ENCODE measurements at regions not wholly inside any gene's neighbourhood (a gene's known extent, or its start where the extent isn't known, plus 50 kb on each side); places are given as distances from the start of the nearest gene placed in this dataset.

DNA sequence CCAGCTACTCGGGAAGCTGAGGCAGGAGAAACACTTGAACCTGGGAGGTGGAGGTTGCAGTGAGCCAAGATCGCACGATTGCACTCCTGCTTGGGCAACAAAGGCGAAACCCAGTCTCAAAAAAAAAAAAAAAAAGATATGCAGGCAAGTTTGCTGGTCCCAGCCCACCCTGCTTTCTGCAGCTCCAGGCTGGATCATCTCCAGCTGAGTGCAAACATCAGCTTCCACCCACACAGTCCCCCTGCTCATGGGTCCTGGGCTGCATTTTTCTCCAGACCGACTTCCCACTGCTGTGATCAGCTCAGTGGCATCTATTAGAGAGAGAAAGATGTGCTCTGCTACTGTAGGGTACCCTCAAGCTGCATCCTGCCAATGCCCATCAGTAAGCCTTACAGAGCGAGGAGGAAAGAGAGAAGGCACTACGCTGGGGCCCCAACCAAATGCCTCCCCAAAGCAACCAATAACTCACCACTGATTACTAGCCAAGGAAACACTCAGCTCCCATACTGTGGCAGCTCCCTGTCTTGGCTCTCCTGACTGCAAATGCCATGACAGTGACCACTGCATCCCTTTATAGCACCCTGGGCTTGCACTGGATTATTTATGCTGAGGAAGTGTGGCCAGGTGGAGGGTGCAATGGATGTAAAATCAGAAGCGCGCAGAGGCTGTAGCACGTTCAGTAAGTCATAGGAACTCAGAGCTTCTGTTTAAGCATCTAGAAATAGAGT lies 170.9 kb upstream of the ZNF507 start:
- H3K27me3 ChIP-seq (replicated peaks; ENCODE audit: control insufficient read depth, insufficient read depth, low read length) = no peaks in the 10 kb centered on the region
- no peak for DNase-seq (ENCODE audit: extremely low read depth, insufficient read length)
- no peak for TF ChIP-seq CTCF (IDR thresholded peaks at IDR 0.05; ENCODE audit: insufficient read depth, low read length, poor library complexity, severe bottlenecking)
- no peaks in the 10 kb centered on the region for H3K36me3 ChIP-seq (ENCODE audit: control insufficient read depth, insufficient read depth, low read length)
- no peak overlapping the region for H3K4me3 ChIP-seq (replicated peaks; ENCODE audit: low read depth, low read length)

- TF ChIP-seq CTCF (IDR thresholded peaks at IDR 0.05; ENCODE audit: insufficient read depth, low read length, poor library complexity, severe bottlenecking) = no peak
- DNase-seq (ENCODE audit: extremely low read depth, insufficient read length) = no peak
- no peak overlapping the region for H3K4me3 ChIP-seq (replicated peaks; ENCODE audit: low read depth, low read length)
Observed at GRCh38 chr19:32176591-32176990, 168.8 kb upstream of the ZNF507 start.

DNA sequence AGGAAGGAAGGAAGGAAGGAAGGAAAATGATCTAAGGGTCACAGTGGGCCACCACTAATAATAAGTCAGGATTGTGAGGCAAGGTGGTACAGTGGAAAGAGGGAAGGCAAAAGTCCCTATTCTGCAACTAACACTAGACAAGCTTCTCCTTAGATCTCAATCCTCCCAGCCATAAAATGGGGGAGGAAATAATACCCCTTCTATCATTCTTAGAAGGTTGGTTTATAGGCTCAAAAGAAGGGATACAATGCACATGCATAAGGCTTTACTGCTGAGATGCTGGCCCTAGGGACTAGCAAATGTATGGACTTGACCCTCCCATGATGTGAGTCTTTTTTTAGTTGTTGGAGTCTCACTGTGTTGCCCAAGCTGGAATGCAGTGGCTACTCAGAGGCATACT lies 167.7 kb upstream of the ZNF507 start:
- no peak for TF ChIP-seq CTCF (IDR thresholded peaks at IDR 0.05; ENCODE audit: insufficient read depth, low read length, poor library complexity, severe bottlenecking)
- H3K36me3 ChIP-seq (ENCODE audit: control insufficient read depth, insufficient read depth, low read length) = no peaks in the 10 kb centered on the region
- H3K4me3 ChIP-seq (replicated peaks; ENCODE audit: low read depth, low read length) = no peak overlapping the region
- no peaks in the 10 kb centered on the region for H3K27me3 ChIP-seq (replicated peaks; ENCODE audit: control insufficient read depth, insufficient read depth, low read length)
- no peak for DNase-seq (ENCODE audit: extremely low read depth, insufficient read length)

More at GRCh38 chr19:32176591-32176990, 168.8 kb upstream of the ZNF507 start:
- H3K27me3 ChIP-seq (replicated peaks; ENCODE audit: control insufficient read depth, insufficient read depth, low read length) = no peaks in the 10 kb centered on the region
- H3K36me3 ChIP-seq (ENCODE audit: control insufficient read depth, insufficient read depth, low read length) = no peaks in the 10 kb centered on the region

GRCh38 chr19:32178401-32178800 lies 167.0 kb upstream of the ZNF507 start:
- no peaks in the 10 kb centered on the region for H3K27me3 ChIP-seq (replicated peaks; ENCODE audit: control insufficient read depth, insufficient read depth, low read length)
- no peaks in the 10 kb centered on the region for H3K36me3 ChIP-seq (ENCODE audit: control insufficient read depth, insufficient read depth, low read length)
- no peak for TF ChIP-seq CTCF (IDR thresholded peaks at IDR 0.05; ENCODE audit: insufficient read depth, low read length, poor library complexity, severe bottlenecking)
- no peak for DNase-seq (ENCODE audit: extremely low read depth, insufficient read length)
- no peak overlapping the region for H3K4me3 ChIP-seq (replicated peaks; ENCODE audit: low read depth, low read length)

DNA sequence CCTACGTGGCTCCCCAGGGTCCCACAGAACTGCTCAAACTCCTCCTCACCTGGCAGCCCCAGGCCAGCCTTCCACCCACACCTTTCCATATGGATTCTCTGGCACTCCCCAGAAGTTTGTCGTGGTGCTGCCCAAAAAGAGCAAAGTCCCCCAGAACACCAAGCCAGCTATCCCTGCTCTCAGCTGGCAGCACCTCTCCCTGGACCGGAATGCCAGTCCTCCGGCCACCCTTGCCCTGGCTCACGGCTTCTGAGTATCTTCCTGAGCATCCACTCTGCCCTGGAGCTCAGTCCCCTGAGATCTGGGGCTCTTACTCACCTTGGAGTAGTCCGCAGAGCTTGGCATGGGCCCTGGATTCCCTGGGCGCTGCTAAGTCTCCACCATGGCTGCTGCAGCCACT lies 166.5 kb upstream of the ZNF507 start:
- Histone ChIP-seq H3K36me3 (ENCODE audit: control insufficient read depth, insufficient read depth, low read length) (no peaks in the 10 kb centered on the region), H3K27me3 (replicated peaks; ENCODE audit: control insufficient read depth, insufficient read depth, low read length) (no peaks in the 10 kb centered on the region), H3K4me3 (replicated peaks; ENCODE audit: low read depth, low read length) (no peak overlapping the region)
- DNase-seq (ENCODE audit: extremely low read depth, insufficient read length) = no peak
- no peak for TF ChIP-seq CTCF (IDR thresholded peaks at IDR 0.05; ENCODE audit: insufficient read depth, low read length, poor library complexity, severe bottlenecking)
